22Rv1 (cell line): ENCODE measurements at regions not wholly inside any gene's neighbourhood (a gene's known extent, or its start where the extent isn't known, plus 50 kb on each side); places are given as distances from the start of the nearest gene placed in this dataset.

Source experiments
- H3K27ac ChIP-seq: fragments of 450-650 bp; 2 replicates; pipeline ENCODE4 v1.5.1; 2017
- CTCF ChIP-seq: fragments of 450-650 bp; IDR thresholded peaks from 2 replicates; pipeline ENCODE4 v1.5.1; 2017; ENCODE audit warnings: mild to moderate bottlenecking
- ZFX ChIP-seq: fragments of 450-650 bp; IDR thresholded peaks from 2 replicates; pipeline ENCODE4 v1.6.1; 2017; ENCODE audit warnings: antibody characterized with exemption, borderline replicate concordance

GRCh38 chr20:12108846-12109245 lies 191.2 kb downstream of the BTBD3 start:
- H3K27ac ChIP-seq: no peak overlapping the region
- TF ChIP-seq ZFX (no peak), CTCF (no peak)

- TF ChIP-seq ZFX: no peak
- no peak for TF ChIP-seq CTCF
- no peak overlapping the region for H3K27ac ChIP-seq
Measured at GRCh38 chr20:12110274-12110673, 192.6 kb downstream of the BTBD3 start.

- no peak for TF ChIP-seq ZFX
- TF ChIP-seq CTCF: no peak
- no peak overlapping the region for H3K27ac ChIP-seq
Measured at GRCh38 chr20:12110711-12111110, 193.0 kb downstream of the BTBD3 start.

- no peak overlapping the region for H3K27ac ChIP-seq
- no peak for TF ChIP-seq CTCF
Measured at GRCh38 chr20:12111431-12112088, 193.9 kb downstream of the BTBD3 start.

GRCh38 chr20:12112089-12112474 lies 194.4 kb downstream of the BTBD3 start:
- TF ChIP-seq ZFX (no peak), CTCF (no peak)
- H3K27ac ChIP-seq: no peak overlapping the region

GRCh38 chr20:12112665-12113064 lies 195.0 kb downstream of the BTBD3 start:
- no peak overlapping the region for H3K27ac ChIP-seq
- TF ChIP-seq ZFX (no peak), CTCF (no peak)

- no peak overlapping the region for H3K27ac ChIP-seq
- no peak for TF ChIP-seq ZFX
- TF ChIP-seq CTCF: no peak
Measured at GRCh38 chr20:12113075-12113467, 195.4 kb downstream of the BTBD3 start.
